Fibroblast of mammary gland (primary cell): ENCODE measurements at regions not wholly inside any gene's neighbourhood (a gene's known extent, or its start where the extent isn't known, plus 50 kb on each side); places are given as distances from the start of the nearest gene placed in this dataset.

Experiments
- DNase-seq: peaks from one replicate; pipeline ENCODE4 v3.0.0-alpha.2; 2010; ENCODE audit warnings: low read depth
- H3K4me3 ChIP-seq: 2 replicates; pipeline ENCODE4 v1.5.1; 2011; ENCODE audit warnings: low read depth, mild to moderate bottlenecking, low read length, moderate library complexity; ENCODE audit not compliant: control insufficient read depth
- CTCF ChIP-seq: conservative IDR thresholded peaks from 2 replicates; pipeline ENCODE4 v1.5.1; 2011; ENCODE audit warnings: low read depth, low read length, inconsistent platforms; ENCODE audit not compliant: control insufficient read depth, insufficient read depth

DNA sequence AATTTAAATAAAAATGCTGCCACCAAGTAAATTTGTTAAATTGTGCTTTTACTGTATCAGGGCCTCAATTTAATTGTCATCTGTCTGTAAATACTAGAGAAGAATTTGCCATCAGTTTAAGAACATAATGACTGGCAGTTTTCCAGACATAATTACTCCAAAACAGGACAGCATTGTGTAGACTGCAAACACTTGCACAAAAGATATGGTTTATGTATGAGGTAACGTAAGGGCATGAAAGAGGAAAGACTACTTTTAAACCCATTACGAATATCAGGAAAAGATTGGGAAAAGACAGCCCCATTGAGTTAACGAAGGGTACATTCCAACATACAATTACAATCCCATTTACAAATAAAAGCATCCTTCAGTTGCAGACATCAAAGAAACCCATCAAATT, 59.8 kb upstream of the KRR1 start:
- DNase-seq = no peak
- H3K4me3 ChIP-seq = no peak overlapping the region
- no peak for TF ChIP-seq CTCF

GRCh38 chr12:75568801-75569200, 57.4 kb upstream of the KRR1 start:
- no peak for DNase-seq
- TF ChIP-seq CTCF = no peak
- H3K4me3 ChIP-seq = no peak overlapping the region

GRCh38 chr12:75568393-75568792, 57.0 kb upstream of the KRR1 start:
- TF ChIP-seq CTCF = no peak
- no peak overlapping the region for H3K4me3 ChIP-seq
- DNase-seq = no peak

DNA sequence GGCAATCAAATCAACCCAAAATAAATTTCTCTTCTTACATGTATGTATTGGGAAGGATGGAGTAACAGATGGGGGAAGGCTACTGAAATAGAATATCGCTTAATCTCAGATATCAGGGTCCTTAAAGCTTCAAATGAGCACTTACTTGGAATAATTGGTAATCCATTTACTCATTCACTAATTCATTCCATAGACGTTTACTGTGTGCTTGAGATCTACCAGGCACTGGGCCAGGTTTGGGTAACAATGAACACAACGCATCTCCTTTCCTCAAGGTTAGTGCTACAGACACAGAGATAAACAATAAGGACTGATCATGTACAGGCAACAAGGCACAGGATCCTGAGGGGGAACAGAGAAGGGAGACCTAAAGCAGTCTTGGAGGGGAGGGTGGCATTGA, 54.4 kb upstream of the KRR1 start:
- H3K4me3 ChIP-seq = no peak overlapping the region
- TF ChIP-seq CTCF = no peak
- DNase-seq = no peak

DNA sequence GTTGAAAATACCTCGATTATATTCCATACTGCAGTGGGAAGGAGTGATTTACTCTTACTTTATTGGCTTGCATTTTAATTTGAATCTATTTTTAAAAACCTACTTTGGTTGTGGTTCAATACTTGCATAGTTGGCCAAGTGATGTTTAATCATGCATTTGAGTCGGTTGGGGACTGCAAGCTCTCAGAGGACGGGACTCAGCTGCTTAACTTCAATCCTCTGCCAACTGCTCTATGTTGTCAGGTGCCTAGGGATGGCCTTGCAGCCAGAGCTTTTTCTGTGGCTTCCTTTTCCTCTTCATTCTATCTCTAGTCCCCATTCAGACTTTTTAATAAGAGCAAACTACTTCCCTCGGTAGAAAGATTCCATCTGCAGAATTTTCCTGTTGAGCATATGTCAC, 53.4 kb upstream of the KRR1 start:
- DNase-seq = no peak
- TF ChIP-seq CTCF = no peak
- H3K4me3 ChIP-seq = no peak overlapping the region

GRCh38 chr12:75564398-75564797, 53.0 kb upstream of the KRR1 start:
- no peak overlapping the region for H3K4me3 ChIP-seq
- DNase-seq = peak; percentile 55
- no peak for TF ChIP-seq CTCF

GRCh38 chr12:75563351-75563750, 51.9 kb upstream of the KRR1 start:
- no peak for TF ChIP-seq CTCF
- no peak overlapping the region for H3K4me3 ChIP-seq
- no peak for DNase-seq
